ENCODE measurements at regions not wholly inside any gene's neighbourhood (a gene's known extent, or its start where the extent isn't known, plus 50 kb on each side); places are given as distances from the start of the nearest gene placed in this dataset.

- TF ChIP-seq ZNF394 (tag by site-specific recombination; IDR thresholded peaks at IDR 0.05; ENCODE audit: borderline replicate concordance) = no peak
- TF ChIP-seq ZNF133 (tag by site-specific recombination; IDR thresholded peaks at IDR 0.05) = no peak
- no peak for TF ChIP-seq ZNF610 (tag by site-specific recombination; IDR thresholded peaks at IDR 0.05; ENCODE audit: borderline replicate concordance)
- no peak for TF ChIP-seq TRIM28 (IDR thresholded peaks at IDR 0.05; ENCODE audit: borderline replicate concordance, low read length)
- TF ChIP-seq ZNF184 (tag by site-specific recombination; IDR thresholded peaks at IDR 0.05) = no peak
- no peak for TF ChIP-seq INSM2 (tag by site-specific recombination; IDR thresholded peaks at IDR 0.05)
Measured at GRCh38 chr10:124259139-124259825, 159.4 kb downstream of the OAT start (continued).

GRCh38 chr10:124257781-124258180 lies 160.9 kb downstream of the OAT start:
- Histone ChIP-seq H3K4me3 (ENCODE audit: low read depth, low read length) (no peak overlapping the region), H3K4me1 (ENCODE audit: control insufficient read depth, insufficient read depth, low read length) (no peaks in the 10 kb centered on the region), H3K27ac (ENCODE audit: extremely low read depth, low read depth, low read length) (no peak overlapping the region), H3K9me3 (ENCODE audit: control insufficient read depth, insufficient read depth, low read depth, low read length) (no peaks in the 10 kb centered on the region), H3K36me3 (ENCODE audit: control insufficient read depth in 2 of 2, insufficient read depth in 1 of 2, low read length in 2 of 2) (no peaks in the 10 kb centered on the region)
- CTCF ChIA-PET = interaction anchor here (0.6 to 1.9 kb wide), 3 partner anchors 65 to 1196 kb away, joined by 3 to 12 read pairs (median 4); no protein-coding TSS in a partner anchor
- POLR2A ChIA-PET = no interaction called here
- TF ChIP-seq ZNF785 (tag by site-specific recombination; IDR thresholded peaks at IDR 0.05) (no peak), ZNF23 (tag by site-specific recombination; IDR thresholded peaks at IDR 0.05; ENCODE audit: borderline replicate concordance) (no peak), ZNF10 (tag by site-specific recombination; IDR thresholded peaks at IDR 0.05) (no peak), ZNF560 (tag by site-specific recombination; IDR thresholded peaks at IDR 0.05; ENCODE audit: borderline replicate concordance) (no peak), PRDM4 (tag by site-specific recombination; IDR thresholded peaks at IDR 0.05) (no peak), KLF9 (tag by site-specific recombination; IDR thresholded peaks at IDR 0.05; ENCODE audit: low read depth) (no peak), ZFP69B (tag by site-specific recombination; IDR thresholded peaks at IDR 0.05) (no peak), FEZF1 (tag by site-specific recombination; IDR thresholded peaks at IDR 0.05) (no peak), HOXC10 (CRISPR knock-in tag; IDR thresholded peaks at IDR 0.05) (no peak), ZNF140 (tag by site-specific recombination; IDR thresholded peaks at IDR 0.05) (no peak), ZIC2 (tag by site-specific recombination; IDR thresholded peaks at IDR 0.05) (no peak), ZNF600 (tag by site-specific recombination; IDR thresholded peaks at IDR 0.05) (no peak), ZNF341 (tag by site-specific recombination; IDR thresholded peaks at IDR 0.05; ENCODE audit: low read depth) (no peak), HOXA7 (CRISPR knock-in tag; IDR thresholded peaks at IDR 0.05; ENCODE audit: borderline replicate concordance) (no peak), ZNF513 (tag by site-specific recombination; IDR thresholded peaks at IDR 0.05) (no peak), ZNF324 (tag by site-specific recombination; IDR thresholded peaks at IDR 0.05) (no peak), ZSCAN4 (tag by site-specific recombination; IDR thresholded peaks at IDR 0.05) (no peak), ZNF350 (tag by site-specific recombination; IDR thresholded peaks at IDR 0.05) (no peak), ZBTB1 (tag by site-specific recombination; IDR thresholded peaks at IDR 0.05) (no peak)

All from HEK293 (cell line).